OCI-LY3 (cell line): ENCODE measurements at regions not wholly inside any gene's neighbourhood (a gene's known extent, or its start where the extent isn't known, plus 50 kb on each side); places are given as distances from the start of the nearest gene placed in this dataset.

Experiments used
- H2AFZ ChIP-seq: fragments of 200-600, 300-600 bp; shearing (Covaris generic); 2 replicates; pipeline ENCODE4 v1.6.0; 2014; ENCODE audit warnings: antibody characterized with exemption, low read depth, low read length
- H3K27ac ChIP-seq: fragments of 200-600, 300-600 bp; sonication (generic); 2 replicates; pipeline ENCODE4 v1.5.1; 2014; ENCODE audit warnings: mild to moderate bottlenecking, low read length, moderate library complexity, mixed read lengths
- H3K27me3 ChIP-seq: fragments of 200-600, 300-600 bp; sonication (generic); 2 replicates; pipeline ENCODE4 v1.6.1; 2014; ENCODE audit warnings: low read depth, low read length, mixed read lengths
- H3K36me3 ChIP-seq: fragments of 200-600, 300-600 bp; sonication (generic); replicated peaks from 2 replicates; pipeline ENCODE3; 2014; ENCODE audit warnings: low read depth, low read length, mixed read lengths
- H3K4me1 ChIP-seq: fragments of 300-600, 200-600 bp; sonication (generic); 2 replicates; pipeline ENCODE4 v1.6.1; 2014; ENCODE audit warnings: low read length, mixed read lengths
- H3K4me2 ChIP-seq: fragments of 200-600, 300-600 bp; sonication (generic); 2 replicates; pipeline ENCODE4 v1.6.1; 2014; ENCODE audit warnings: low read length, mixed read lengths
- H3K4me3 ChIP-seq: fragments of 300-600, 200-600 bp; sonication (generic); 2 replicates; pipeline ENCODE4 v1.5.1; 2014; ENCODE audit warnings: antibody characterized with exemption, mild to moderate bottlenecking, low read length, moderate library complexity
- H3K79me2 ChIP-seq: fragments of 300-600, 200-600 bp; shearing (Covaris generic); 2 replicates; pipeline ENCODE4 v1.6.1; 2014; ENCODE audit warnings: mild to moderate bottlenecking, low read length, mixed read lengths
- H3K9ac ChIP-seq: fragments of 300-600, 200-600 bp; shearing (Covaris generic); 2 replicates; pipeline ENCODE4 v1.6.0; 2014; ENCODE audit warnings: mild to moderate bottlenecking, low read length, moderate library complexity
- H3K9me3 ChIP-seq: fragments of 200-600, 300-600 bp; shearing (Covaris generic); 2 replicates; pipeline ENCODE4 v1.6.1; 2014; ENCODE audit warnings: low read length, mixed read lengths; ENCODE audit not compliant: insufficient read depth
- H4K20me1 ChIP-seq: fragments of 200-600, 300-600 bp; sonication (generic); 2 replicates; pipeline ENCODE4 v1.6.1; 2016; ENCODE audit warnings: low read length, mixed read lengths; ENCODE audit not compliant: insufficient read depth
- EZH2phosphoT487 ChIP-seq: fragments of 200-600 bp; shearing (Covaris generic); IDR thresholded peaks from 2 replicates; pipeline ENCODE4 v1.6.1; 2018; ENCODE audit warnings: antibody characterized with exemption, mixed run types, low read depth
- TF ChIP-seq, protein P1 (sequence below): fragments of 200-600, 300-600 bp; sonication (generic); IDR thresholded peaks from 2 replicates; pipeline ENCODE4 v1.5.1; 2014; ENCODE audit warnings: antibody characterized with exemption, low read length, low read depth

DNA sequence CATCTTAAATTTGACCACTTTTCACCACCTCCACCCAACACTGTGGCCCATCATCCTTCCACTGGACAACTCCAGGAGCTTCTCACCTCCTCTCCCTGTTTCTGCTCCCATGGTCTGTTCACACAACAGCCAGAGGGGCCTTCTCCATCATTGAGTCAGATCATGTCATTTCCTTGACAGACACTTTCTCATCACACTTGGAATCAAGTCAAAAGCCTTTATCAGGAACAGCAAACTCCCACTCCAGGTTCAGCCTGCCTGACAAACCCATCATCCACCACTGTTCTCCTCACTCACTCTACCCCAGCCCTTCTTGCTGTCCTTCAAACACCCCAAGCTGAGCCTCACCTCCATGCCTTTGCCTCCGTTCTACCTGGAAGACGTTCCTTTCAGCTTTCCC is 78.4 kb upstream of the ADRA1B start:
- H3K36me3 ChIP-seq, result no peaks in the 10 kb centered on the region
- H3K27ac ChIP-seq, result no peak overlapping the region

DNA sequence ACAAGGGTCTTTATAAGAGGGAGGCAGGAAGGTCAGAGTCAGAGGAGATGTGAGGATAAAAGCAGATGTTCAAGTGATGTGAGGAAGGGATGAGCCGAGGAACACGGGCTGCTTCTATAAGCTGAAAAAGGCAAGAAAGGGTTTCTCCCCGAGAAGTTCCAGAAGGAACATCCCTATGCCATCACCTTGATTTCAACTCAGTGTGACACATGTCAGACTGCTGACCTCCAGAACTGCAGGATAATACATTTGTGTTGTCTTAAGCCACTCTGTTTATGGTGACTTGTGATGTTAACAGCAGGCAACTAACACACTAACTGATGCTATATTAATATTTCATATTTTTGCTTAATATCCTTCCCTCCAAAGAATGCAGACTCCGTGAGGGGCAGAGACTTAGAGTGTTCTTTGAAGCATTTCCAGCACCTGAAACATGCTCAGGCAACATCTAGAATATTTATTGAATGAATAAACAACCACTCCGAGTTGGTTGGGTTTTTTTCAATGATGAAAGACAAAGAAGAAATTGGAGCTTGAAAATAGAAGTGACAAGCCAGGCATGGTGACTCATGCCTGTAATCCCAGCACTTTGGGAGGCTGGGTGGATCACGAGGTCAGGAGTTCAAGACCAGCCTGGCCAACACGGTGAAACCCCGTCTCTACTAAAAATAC is 77.6 kb upstream of the ADRA1B start:
- Histone ChIP-seq H3K36me3 (no peaks in the 10 kb centered on the region), H3K27me3 (no peaks in the 10 kb centered on the region), H3K4me3 (no peak overlapping the region), H4K20me1 (no peaks in the 10 kb centered on the region), H2AFZ (no peak overlapping the region), H3K79me2 (no peaks in the 10 kb centered on the region), H3K4me1 (no peaks in the 10 kb centered on the region), H3K9ac (no peak overlapping the region), H3K27ac (no peak overlapping the region), H3K4me2 (no peak overlapping the region), H3K9me3 (no peaks in the 10 kb centered on the region)
- TF ChIP-seq, protein P1, sequence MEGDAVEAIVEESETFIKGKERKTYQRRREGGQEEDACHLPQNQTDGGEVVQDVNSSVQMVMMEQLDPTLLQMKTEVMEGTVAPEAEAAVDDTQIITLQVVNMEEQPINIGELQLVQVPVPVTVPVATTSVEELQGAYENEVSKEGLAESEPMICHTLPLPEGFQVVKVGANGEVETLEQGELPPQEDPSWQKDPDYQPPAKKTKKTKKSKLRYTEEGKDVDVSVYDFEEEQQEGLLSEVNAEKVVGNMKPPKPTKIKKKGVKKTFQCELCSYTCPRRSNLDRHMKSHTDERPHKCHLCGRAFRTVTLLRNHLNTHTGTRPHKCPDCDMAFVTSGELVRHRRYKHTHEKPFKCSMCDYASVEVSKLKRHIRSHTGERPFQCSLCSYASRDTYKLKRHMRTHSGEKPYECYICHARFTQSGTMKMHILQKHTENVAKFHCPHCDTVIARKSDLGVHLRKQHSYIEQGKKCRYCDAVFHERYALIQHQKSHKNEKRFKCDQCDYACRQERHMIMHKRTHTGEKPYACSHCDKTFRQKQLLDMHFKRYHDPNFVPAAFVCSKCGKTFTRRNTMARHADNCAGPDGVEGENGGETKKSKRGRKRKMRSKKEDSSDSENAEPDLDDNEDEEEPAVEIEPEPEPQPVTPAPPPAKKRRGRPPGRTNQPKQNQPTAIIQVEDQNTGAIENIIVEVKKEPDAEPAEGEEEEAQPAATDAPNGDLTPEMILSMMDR, result no peak
- TF ChIP-seq EZH2phosphoT487, result no peak

More for the DNA sequence above, 78.4 kb upstream of the ADRA1B start:
- TF ChIP-seq, protein P1, result no peak
- no peak for TF ChIP-seq EZH2phosphoT487
- H3K4me2 ChIP-seq, result no peak overlapping the region
- no peak overlapping the region for H3K4me3 ChIP-seq
- H4K20me1 ChIP-seq, result no peaks in the 10 kb centered on the region
- H3K27me3 ChIP-seq, result no peaks in the 10 kb centered on the region
- H3K4me1 ChIP-seq, result no peaks in the 10 kb centered on the region
- H3K9me3 ChIP-seq, result no peaks in the 10 kb centered on the region
- H2AFZ ChIP-seq, result no peak overlapping the region
- H3K79me2 ChIP-seq, result no peaks in the 10 kb centered on the region
- no peak overlapping the region for H3K9ac ChIP-seq

DNA sequence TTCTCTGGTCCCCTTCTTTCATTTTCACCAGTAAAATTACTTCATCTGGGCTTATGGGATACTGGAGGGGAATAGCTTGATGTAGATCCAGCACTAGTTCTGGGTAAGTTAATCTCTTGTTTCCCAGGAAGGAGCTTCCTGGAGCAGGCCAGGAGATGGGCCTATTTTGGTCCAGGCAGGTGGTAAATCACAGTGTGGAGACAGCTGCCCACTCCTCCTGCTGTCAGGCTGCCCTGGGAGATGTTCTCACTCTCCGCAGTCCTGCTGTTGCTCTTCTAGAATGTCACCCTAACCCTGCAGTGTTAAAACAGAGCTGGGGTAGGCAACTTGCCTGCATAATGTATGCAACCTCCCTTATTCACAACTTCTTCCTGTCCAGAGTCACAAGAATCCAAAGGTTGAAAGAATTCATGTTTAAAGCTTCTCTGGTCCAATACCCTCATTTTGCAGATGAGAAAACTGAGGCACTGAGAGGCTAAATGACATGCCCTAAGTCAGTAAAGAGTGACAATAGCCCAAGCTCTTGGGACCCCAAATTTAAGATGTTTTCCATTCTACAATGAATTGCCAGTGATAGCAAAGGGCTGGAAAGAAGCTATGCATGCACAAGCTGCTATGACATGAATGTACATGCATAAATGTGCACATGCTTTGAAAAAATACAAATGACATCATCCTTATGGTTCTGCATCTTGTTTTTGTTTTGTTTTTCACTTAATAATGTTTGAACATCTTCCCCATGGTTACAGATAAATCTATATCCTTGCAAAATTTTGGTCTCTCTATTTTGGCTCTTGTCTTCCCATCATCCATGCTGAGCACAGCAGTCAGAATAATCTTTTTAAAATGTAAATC is 71.8 kb upstream of the ADRA1B start:
- Histone ChIP-seq H3K27ac (no peak overlapping the region), H3K4me3 (no peak overlapping the region), H2AFZ (no peak overlapping the region), H3K9ac (no peak overlapping the region), H3K79me2 (no peaks in the 10 kb centered on the region), H3K4me2 (no peak overlapping the region), H3K27me3 (no peaks in the 10 kb centered on the region), H3K36me3 (no peaks in the 10 kb centered on the region), H3K4me1 (no peaks in the 10 kb centered on the region), H4K20me1 (no peaks in the 10 kb centered on the region), H3K9me3 (no peaks in the 10 kb centered on the region)
- TF ChIP-seq EZH2phosphoT487, result no peak
- TF ChIP-seq, protein P1, result no peak

DNA sequence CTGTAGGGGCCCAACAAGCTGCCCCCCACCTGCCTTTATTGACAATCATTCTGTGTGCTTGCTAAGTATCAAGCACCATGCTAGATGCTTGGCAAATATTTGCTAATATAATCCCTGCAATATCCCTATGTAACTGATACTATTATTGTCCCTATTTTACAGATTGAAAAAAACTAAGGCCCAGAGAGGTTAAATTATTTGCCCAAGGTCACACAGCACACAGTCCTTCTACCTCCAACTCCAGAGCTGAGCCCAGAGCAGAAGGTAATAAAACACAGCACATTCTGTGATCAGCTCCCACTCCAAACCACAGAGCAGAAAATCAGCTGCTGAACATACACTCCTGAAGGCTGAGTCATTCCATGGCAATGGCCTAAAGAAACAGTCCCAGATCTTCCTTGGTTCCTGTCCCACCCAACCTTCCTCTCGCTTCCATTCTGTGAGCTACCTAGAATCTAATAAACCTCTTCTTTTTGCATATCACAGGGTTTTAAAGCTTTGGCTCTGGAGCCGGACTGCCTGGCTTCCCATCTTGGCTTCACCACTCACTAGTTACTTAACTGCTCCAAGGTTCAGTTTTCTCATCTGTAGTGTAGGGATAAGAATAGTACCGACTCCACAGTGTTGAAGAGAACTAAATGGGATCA is 66.7 kb upstream of the ADRA1B start:
- H3K9ac ChIP-seq, result no peak overlapping the region
- no peaks in the 10 kb centered on the region for H3K27me3 ChIP-seq
- H3K4me3 ChIP-seq, result no peak overlapping the region
- no peak overlapping the region for H3K27ac ChIP-seq
- H4K20me1 ChIP-seq, result no peaks in the 10 kb centered on the region
- no peak for TF ChIP-seq EZH2phosphoT487
- TF ChIP-seq, protein P1, result no peak
- no peaks in the 10 kb centered on the region for H3K9me3 ChIP-seq
- no peak overlapping the region for H2AFZ ChIP-seq
- no peaks in the 10 kb centered on the region for H3K36me3 ChIP-seq
- no peaks in the 10 kb centered on the region for H3K4me1 ChIP-seq
- no peak overlapping the region for H3K4me2 ChIP-seq
- H3K79me2 ChIP-seq, result no peaks in the 10 kb centered on the region
